WTC11 (cell line): ENCODE measurements at regions not wholly inside any gene's neighbourhood (a gene's known extent, or its start where the extent isn't known, plus 50 kb on each side); places are given as distances from the start of the nearest gene placed in this dataset.

Source experiments
- ATAC-seq: fragments of 200-7000 bp; cut with Tn5 transposase; 2 replicates; pipeline ENCODE4 v1.10.0; 2021; ENCODE audit warnings: mild to moderate bottlenecking, moderate library complexity
- CTCF ChIA-PET: fragments of 300-600 bp; sonication (Branson Sonifier 250); formaldehyde crosslinking; loops from one replicate; lab custom pipeline; 2021; ENCODE audit warnings: antibody characterized with exemption; lab: Charles Lee
- POLR2A ChIA-PET: fragments of 350-600 bp; sonication (Branson Sonifier 250); formaldehyde crosslinking; loops from one replicate; lab custom pipeline; 2021; ENCODE audit warnings: antibody characterized with exemption; lab: Charles Lee
- DNase-seq: peaks from one replicate; pipeline ENCODE4 v3.0.0; 2021; ENCODE audit warnings: low spot score
- H3K27ac Mint-ChIP-seq: 2 replicates; pipeline ENCODE4 v1.8.0; 2021; ENCODE audit warnings: mixed read lengths
- H3K27me3 Mint-ChIP-seq: 2 replicates; pipeline ENCODE4 v1.8.0; 2021; ENCODE audit warnings: low read depth, mild to moderate bottlenecking, moderate library complexity, mixed read lengths
- H3K36me3 Mint-ChIP-seq: 2 replicates; pipeline ENCODE4 v1.8.0; 2021; ENCODE audit warnings: mixed read lengths
- H3K4me1 Mint-ChIP-seq: 2 replicates; pipeline ENCODE4 v1.8.0; 2022; ENCODE audit warnings: mixed read lengths
- H3K4me3 Mint-ChIP-seq: 2 replicates; pipeline ENCODE4 v1.8.0; 2021; ENCODE audit warnings: mild to moderate bottlenecking, moderate library complexity, mixed read lengths
- H3K9me3 Mint-ChIP-seq: 2 replicates; pipeline ENCODE4 v1.8.0; 2021; ENCODE audit warnings: mixed read lengths
- ATF1 ChIP-seq: sonication (generic); formaldehyde crosslinking; IDR thresholded peaks from 2 replicates; pipeline ENCODE4 v1.8.1; 2023; ENCODE audit warnings: mild to moderate bottlenecking, moderate library complexity, missing genetic modification reagents
- ATF6 ChIP-seq: sonication (generic); formaldehyde crosslinking; IDR thresholded peaks from 2 replicates; pipeline ENCODE4 v1.8.1; 2023; ENCODE audit warnings: mild to moderate bottlenecking, missing genetic modification reagents
- CBFB ChIP-seq: sonication (generic); formaldehyde crosslinking; IDR thresholded peaks from 2 replicates; pipeline ENCODE4 v1.8.1; 2022; ENCODE audit warnings: mild to moderate bottlenecking, low read depth, missing genetic modification reagents
- E2F1 ChIP-seq: sonication (generic); formaldehyde crosslinking; IDR thresholded peaks from 2 replicates; pipeline ENCODE4 v1.8.0; 2022; ENCODE audit warnings: mild to moderate bottlenecking, missing genetic modification reagents
- ETV6 ChIP-seq: sonication (generic); formaldehyde crosslinking; IDR thresholded peaks from 2 replicates; pipeline ENCODE4 v1.8.1; 2022; ENCODE audit warnings: mild to moderate bottlenecking, missing genetic modification reagents
- FOXK1 ChIP-seq: sonication (generic); formaldehyde crosslinking; IDR thresholded peaks from 2 replicates; pipeline ENCODE4 v1.8.0; 2022; ENCODE audit warnings: mild to moderate bottlenecking, moderate library complexity, missing genetic modification reagents
- HMGXB4 ChIP-seq: sonication (generic); formaldehyde crosslinking; IDR thresholded peaks from 2 replicates; pipeline ENCODE4 v1.8.1; 2023; ENCODE audit warnings: mild to moderate bottlenecking, moderate library complexity, missing genetic modification reagents
- IRF2 ChIP-seq: sonication (generic); formaldehyde crosslinking; IDR thresholded peaks from 2 replicates; pipeline ENCODE4 v1.8.0; 2022; ENCODE audit warnings: low read depth, missing genetic modification reagents, borderline replicate concordance
- JAZF1 ChIP-seq: fragments of 250-450 bp; sonication (Bioruptor Pico); IDR thresholded peaks from 2 replicates; pipeline ENCODE4 v1.9.0; 2021; ENCODE audit warnings: moderate library complexity, mild to moderate bottlenecking, inconsistent platforms
- KAT7 ChIP-seq: sonication (generic); formaldehyde crosslinking; IDR thresholded peaks from 2 replicates; pipeline ENCODE4 v1.8.1; 2023; ENCODE audit warnings: missing genetic modification reagents, mild to moderate bottlenecking, borderline replicate concordance
- MAX ChIP-seq: sonication (generic); formaldehyde crosslinking; IDR thresholded peaks from 2 replicates; pipeline ENCODE4 v1.8.0; 2022; ENCODE audit warnings: mild to moderate bottlenecking, missing genetic modification reagents
- MLX ChIP-seq: sonication (generic); formaldehyde crosslinking; IDR thresholded peaks from 2 replicates; pipeline ENCODE4 v1.8.1; 2023; ENCODE audit warnings: mild to moderate bottlenecking, missing genetic modification reagents, moderate library complexity
- PREB ChIP-seq: sonication (generic); formaldehyde crosslinking; IDR thresholded peaks from 2 replicates; pipeline ENCODE4 v1.8.1; 2022; ENCODE audit warnings: mild to moderate bottlenecking, missing genetic modification reagents, moderate library complexity, borderline replicate concordance
- SOX15 ChIP-seq: fragments of 250-450 bp; sonication (Bioruptor Pico); IDR thresholded peaks from 2 replicates; pipeline ENCODE4 v1.9.0; 2021; ENCODE audit warnings: mild to moderate bottlenecking
- STAT6 ChIP-seq: sonication (generic); formaldehyde crosslinking; conservative IDR thresholded peaks from 2 replicates; pipeline ENCODE4 v1.8.1; 2023; ENCODE audit warnings: mild to moderate bottlenecking, low read depth, missing genetic modification reagents, moderate library complexity
- TEAD1 ChIP-seq: sonication (generic); formaldehyde crosslinking; IDR thresholded peaks from 2 replicates; pipeline ENCODE4 v1.8.0; 2022; ENCODE audit warnings: mild to moderate bottlenecking, missing genetic modification reagents
- ZBTB43 ChIP-seq: sonication (generic); formaldehyde crosslinking; IDR thresholded peaks from 2 replicates; pipeline ENCODE4 v1.8.1; 2023; ENCODE audit warnings: mild to moderate bottlenecking, missing genetic modification reagents
- ZNF138 ChIP-seq: sonication (generic); formaldehyde crosslinking; conservative IDR thresholded peaks from 2 replicates; pipeline ENCODE4 v1.8.1; 2022; ENCODE audit warnings: mild to moderate bottlenecking, moderate library complexity, missing genetic modification reagents
- ZNF423 ChIP-seq: fragments of 250-450 bp; sonication (Bioruptor Pico); IDR thresholded peaks from 2 replicates; pipeline ENCODE4 v2.1.2; 2022; ENCODE audit warnings: mild to moderate bottlenecking, moderate library complexity
- ZNF425 ChIP-seq: fragments of 250-450 bp; sonication (Bioruptor Pico); conservative IDR thresholded peaks from 2 replicates; pipeline ENCODE4 v1.9.0; 2021; ENCODE audit warnings: mild to moderate bottlenecking

- Mint-ChIP-seq H3K9me3 (peaks cover 23% of the 10 kb centered on the region), H3K27ac (no peak overlapping the region), H3K36me3 (peaks cover 14% of the 10 kb centered on the region), H3K4me3 (no peak overlapping the region)
- CTCF ChIA-PET = no interaction called here
- no peak for DNase-seq
- POLR2A ChIA-PET = no interaction called here
- TF ChIP-seq ATF6 (CRISPR knock-in tag) = no peak
- TF ChIP-seq FOXK1 (CRISPR knock-in tag) = no peak
- no peak for TF ChIP-seq ZBTB43 (CRISPR knock-in tag)
- no peak for TF ChIP-seq HMGXB4 (CRISPR knock-in tag)
- no peak for TF ChIP-seq ATF1 (CRISPR knock-in tag)
- TF ChIP-seq ZNF423 (CRISPR knock-in tag) = no peak
- TF ChIP-seq MLX = no peak
- TF ChIP-seq, all 79 proteins: peak for 0
- H3K4me1 Mint-ChIP-seq = 0 out of 2 replicates have a peak, but pooled peaks cover 3% of the 10 kb centered on the region
- ATAC-seq = no peak
- no peaks in the 10 kb centered on the region; the same call in none of the 2 replicates for H3K27me3 Mint-ChIP-seq
Measured at GRCh38 chr4:154125340-154125739, 336.5 kb upstream of the SFRP2 start.

GRCh38 chr4:154124539-154125255 lies 335.8 kb upstream of the SFRP2 start:
- Mint-ChIP-seq H3K27me3 (no peaks in the 10 kb centered on the region; the same call in none of the 2 replicates), H3K4me3 (no peak overlapping the region), H3K9me3 (peaks cover 23% of the 10 kb centered on the region), H3K4me1 (0 out of 2 replicates have a peak, but pooled peaks cover 3% of the 10 kb centered on the region), H3K36me3 (peaks cover 14% of the 10 kb centered on the region), H3K27ac (no peak overlapping the region)
- TF ChIP-seq CBFB (CRISPR knock-in tag) = no peak
- TF ChIP-seq SOX15 (CRISPR knock-in tag) = no peak
- TF ChIP-seq ZNF138 (CRISPR knock-in tag) = no peak
- TF ChIP-seq E2F1 (CRISPR knock-in tag) = no peak
- TF ChIP-seq IRF2 (CRISPR knock-in tag) = no peak
- no peak for TF ChIP-seq ZNF425
- TF ChIP-seq FOXK1 (CRISPR knock-in tag) = no peak
- no peak for TF ChIP-seq STAT6 (CRISPR knock-in tag)
- TF ChIP-seq JAZF1 = no peak
- TF ChIP-seq MAX (CRISPR knock-in tag) = no peak
- TF ChIP-seq ETV6 = no peak
- TF ChIP-seq KAT7 = no peak
- TF ChIP-seq TEAD1 = no peak
- no peak for TF ChIP-seq PREB (CRISPR knock-in tag)
- no peak for ATAC-seq
- no peak for DNase-seq
- ChIA-PET CTCF (no interaction called here), POLR2A (no interaction called here)
